Calu3 (cell line): ENCODE measurements at regions not wholly inside any gene's neighbourhood (a gene's known extent, or its start where the extent isn't known, plus 50 kb on each side); places are given as distances from the start of the nearest gene placed in this dataset.
"Not testable (repeated sequence)": the region's sequence is repeated elsewhere in the genome, so short reads cannot be mapped to it uniquely, and the experiment has no call there.

ENCODE experiments used
- BruUV-seq: library from RNA; stranded (reverse); fragments of 400-500 nt; replicated peaks from 2 replicates; lab custom pipeline; 2021; lab: Mats Ljungman, UMichigan
- CTCF ChIA-PET: fragments of 300-600 bp; sonication (Branson Sonifier 250); formaldehyde crosslinking; loops from one replicate; lab custom pipeline; 2022; ENCODE audit warnings: antibody characterized with exemption; lab: Charles Lee
- DNase-seq: peaks from one replicate; pipeline ENCODE4 v3.0.0; 2022
- H3K27ac Mint-ChIP-seq: one replicate; pipeline ENCODE4 v1.8.0; 2022; ENCODE audit warnings: mixed read lengths; ENCODE audit not compliant: unreplicated experiment
- H3K27me3 Mint-ChIP-seq: one replicate; pipeline ENCODE4 v1.8.0; 2022; ENCODE audit warnings: mixed read lengths; ENCODE audit not compliant: unreplicated experiment
- H3K36me3 Mint-ChIP-seq: one replicate; pipeline ENCODE4 v1.8.0; 2022; ENCODE audit warnings: mild to moderate bottlenecking, moderate library complexity, mixed read lengths; ENCODE audit not compliant: insufficient read depth, unreplicated experiment
- H3K4me1 Mint-ChIP-seq: one replicate; pipeline ENCODE4 v1.8.0; 2022; ENCODE audit warnings: mild to moderate bottlenecking, low read depth, mixed read lengths; ENCODE audit not compliant: unreplicated experiment
- H3K4me3 Mint-ChIP-seq: one replicate; pipeline ENCODE4 v1.8.0; 2022; ENCODE audit warnings: mild to moderate bottlenecking, low read depth, moderate library complexity, mixed read lengths; ENCODE audit not compliant: unreplicated experiment
- H3K9me3 Mint-ChIP-seq: one replicate; pipeline ENCODE4 v1.8.0; 2022; ENCODE audit warnings: low read depth, mixed read lengths; ENCODE audit not compliant: unreplicated experiment
- intact Hi-C: fragments of 100-400 bp; cut with micrococcal nuclease; formaldehyde crosslinking; loops from one replicate; pipeline ENCODE4 v1.10.0; 2022; ENCODE audit not compliant: unreplicated experiment
- TF ChIP-seq, protein P1 (sequence below): fragments of 200-600 bp; IDR thresholded peaks from one replicate; pipeline ENCODE4 v1.8.0; 2022; ENCODE audit warnings: antibody characterized with exemption; ENCODE audit not compliant: unreplicated experiment

DNA sequence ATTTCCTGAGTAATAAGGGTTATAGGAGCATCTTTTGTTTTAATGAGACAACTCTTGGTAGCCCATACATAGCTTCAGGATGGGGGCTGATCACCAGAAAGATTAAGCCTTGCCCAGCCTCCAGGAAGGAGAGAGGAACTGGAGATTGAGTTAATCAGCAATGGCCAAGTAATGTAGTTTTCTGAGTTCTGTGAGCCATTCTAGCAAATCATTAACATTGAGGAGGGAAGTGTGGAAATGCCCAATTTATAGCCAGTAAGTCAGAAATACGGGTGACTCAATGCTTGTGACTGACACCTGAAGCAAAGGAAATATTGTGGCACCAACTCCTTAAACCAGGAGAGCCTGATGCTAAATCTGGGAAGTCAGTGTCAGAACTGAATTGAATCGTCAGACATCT is 205.1 kb upstream of the SRD5A2 start:
- H3K36me3 Mint-ChIP-seq, result peaks cover 14% of the 10 kb centered on the region
- H3K4me3 Mint-ChIP-seq, result no peak overlapping the region
- peak; percentile 52 for DNase-seq
- TF ChIP-seq, protein P1, sequence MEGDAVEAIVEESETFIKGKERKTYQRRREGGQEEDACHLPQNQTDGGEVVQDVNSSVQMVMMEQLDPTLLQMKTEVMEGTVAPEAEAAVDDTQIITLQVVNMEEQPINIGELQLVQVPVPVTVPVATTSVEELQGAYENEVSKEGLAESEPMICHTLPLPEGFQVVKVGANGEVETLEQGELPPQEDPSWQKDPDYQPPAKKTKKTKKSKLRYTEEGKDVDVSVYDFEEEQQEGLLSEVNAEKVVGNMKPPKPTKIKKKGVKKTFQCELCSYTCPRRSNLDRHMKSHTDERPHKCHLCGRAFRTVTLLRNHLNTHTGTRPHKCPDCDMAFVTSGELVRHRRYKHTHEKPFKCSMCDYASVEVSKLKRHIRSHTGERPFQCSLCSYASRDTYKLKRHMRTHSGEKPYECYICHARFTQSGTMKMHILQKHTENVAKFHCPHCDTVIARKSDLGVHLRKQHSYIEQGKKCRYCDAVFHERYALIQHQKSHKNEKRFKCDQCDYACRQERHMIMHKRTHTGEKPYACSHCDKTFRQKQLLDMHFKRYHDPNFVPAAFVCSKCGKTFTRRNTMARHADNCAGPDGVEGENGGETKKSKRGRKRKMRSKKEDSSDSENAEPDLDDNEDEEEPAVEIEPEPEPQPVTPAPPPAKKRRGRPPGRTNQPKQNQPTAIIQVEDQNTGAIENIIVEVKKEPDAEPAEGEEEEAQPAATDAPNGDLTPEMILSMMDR, result no peak
- H3K27me3 Mint-ChIP-seq, result no peaks in the 10 kb centered on the region
- H3K4me1 Mint-ChIP-seq, result peaks cover 58% of the 10 kb centered on the region
- peak overlapping the region; percentile 80 for H3K27ac Mint-ChIP-seq
- peaks cover 30% of the 10 kb centered on the region for H3K9me3 Mint-ChIP-seq
- CTCF ChIA-PET, result no interaction called here
- BruUV-seq, result no TSS peak
- intact Hi-C loops, result loop anchor here (5.0 kb wide), 1 partner anchor 49 kb away; no protein-coding TSS in a partner anchor

DNA sequence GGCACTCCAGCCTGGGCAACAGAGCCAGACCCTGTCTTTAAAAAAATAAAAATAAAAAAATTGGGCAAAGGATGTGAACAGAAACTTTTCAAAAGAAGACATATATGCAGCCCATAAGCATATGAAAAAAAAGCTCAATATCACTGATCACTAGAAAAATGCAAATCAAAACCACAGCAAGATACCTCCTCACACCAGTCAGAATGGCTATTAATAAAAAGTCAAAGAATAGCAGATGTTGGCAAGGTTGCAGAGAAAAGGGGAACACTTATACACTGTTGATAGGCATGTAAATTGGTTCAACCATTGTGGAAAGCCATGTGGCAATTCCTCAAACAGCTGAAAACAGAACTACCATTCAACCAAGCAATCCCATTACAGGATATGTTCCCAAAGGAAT is 204.1 kb upstream of the SRD5A2 start:
- no peak for DNase-seq
- no TSS peak for BruUV-seq
- peaks cover 60% of the 10 kb centered on the region for H3K4me1 Mint-ChIP-seq
- peak overlapping the region; percentile 80 for H3K27ac Mint-ChIP-seq
- CTCF ChIA-PET, result interaction anchor here (0.6 kb wide), 1 partner anchor 51 kb away, joined by 5 read pairs; no protein-coding TSS in a partner anchor
- H3K27me3 Mint-ChIP-seq, result no peaks in the 10 kb centered on the region
- peaks cover 15% of the 10 kb centered on the region for H3K36me3 Mint-ChIP-seq
- intact Hi-C loops, result loop anchor here (5.0 kb wide), 1 partner anchor 48 kb away; no protein-coding TSS in a partner anchor
- no peak overlapping the region for H3K4me3 Mint-ChIP-seq
- H3K9me3 Mint-ChIP-seq, result peaks cover 38% of the 10 kb centered on the region
- TF ChIP-seq, protein P1, result no peak

DNA sequence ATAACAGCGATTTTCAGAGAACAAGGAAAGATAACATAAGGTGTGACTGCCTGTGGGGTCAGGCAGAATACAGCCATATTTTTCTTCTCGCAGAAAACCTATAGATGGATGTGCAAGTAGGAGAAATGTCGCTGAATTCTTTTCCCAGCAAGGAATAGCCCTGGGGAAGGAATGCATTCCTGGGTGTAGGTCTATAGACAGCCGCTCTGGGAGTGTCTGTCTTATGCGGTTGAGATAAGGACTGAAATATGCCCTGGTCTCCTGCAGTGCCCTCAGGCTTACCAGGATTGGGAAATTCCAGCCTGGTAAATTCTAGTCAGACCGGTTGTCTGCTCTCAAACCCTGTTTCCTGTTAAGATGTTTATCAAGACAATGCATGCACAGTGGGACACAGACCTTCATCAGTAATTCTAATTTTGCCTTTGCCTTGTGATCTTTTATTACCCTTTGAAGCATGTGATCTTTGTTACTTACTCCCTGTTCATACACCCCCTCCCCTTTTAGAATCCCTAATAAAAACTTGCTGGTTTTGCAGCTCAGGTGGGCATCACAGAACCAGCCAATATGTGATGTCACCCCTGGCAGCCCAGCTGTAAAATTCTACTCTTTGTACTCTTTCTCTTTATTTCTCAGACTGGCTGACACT is 202.8 kb upstream of the SRD5A2 start:
- Mint-ChIP-seq H3K36me3 (peaks cover 19% of the 10 kb centered on the region), H3K27ac (peak overlapping the region; percentile 93), H3K4me3 (peak overlapping the region; percentile 29), H3K4me1 (peaks cover 60% of the 10 kb centered on the region), H3K9me3 (peaks cover 39% of the 10 kb centered on the region)
- H3K27me3 Mint-ChIP-seq, CTCF ChIA-PET, BruUV-seq, intact Hi-C loops: not testable (repeated sequence)
- DNase-seq, result peak; percentile 62

DNA sequence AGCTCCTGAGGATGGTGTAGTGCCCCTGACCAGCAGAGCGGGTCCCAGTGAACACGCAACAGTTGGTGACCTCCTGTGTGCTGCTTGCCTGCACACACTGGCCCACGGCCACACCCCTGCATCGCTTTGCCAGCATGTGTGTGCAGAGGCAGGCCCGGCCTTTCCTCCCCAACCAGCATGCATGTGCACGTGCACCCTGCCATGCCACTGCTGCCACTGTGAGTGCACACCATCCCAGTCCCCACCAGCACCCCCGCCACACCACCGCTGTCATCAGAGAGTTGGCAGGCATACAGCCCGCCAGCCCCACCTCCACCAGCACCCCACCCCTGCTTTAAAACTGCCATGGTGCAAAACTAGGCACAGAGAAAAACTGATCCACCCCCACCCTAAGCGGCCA is 197.4 kb upstream of the SRD5A2 start:
- peaks cover 5% of the 10 kb centered on the region for H3K36me3 Mint-ChIP-seq
- no TSS peak for BruUV-seq
- intact Hi-C loops, result no loop called here
- TF ChIP-seq, protein P1, result no peak
- CTCF ChIA-PET, result no interaction called here
- no peak overlapping the region for H3K4me3 Mint-ChIP-seq
- H3K27me3 Mint-ChIP-seq, result no peaks in the 10 kb centered on the region
- peaks cover 25% of the 10 kb centered on the region for H3K4me1 Mint-ChIP-seq
- H3K9me3 Mint-ChIP-seq, result peaks cover 29% of the 10 kb centered on the region
- no peak for DNase-seq
- H3K27ac Mint-ChIP-seq, result no peak overlapping the region

DNA sequence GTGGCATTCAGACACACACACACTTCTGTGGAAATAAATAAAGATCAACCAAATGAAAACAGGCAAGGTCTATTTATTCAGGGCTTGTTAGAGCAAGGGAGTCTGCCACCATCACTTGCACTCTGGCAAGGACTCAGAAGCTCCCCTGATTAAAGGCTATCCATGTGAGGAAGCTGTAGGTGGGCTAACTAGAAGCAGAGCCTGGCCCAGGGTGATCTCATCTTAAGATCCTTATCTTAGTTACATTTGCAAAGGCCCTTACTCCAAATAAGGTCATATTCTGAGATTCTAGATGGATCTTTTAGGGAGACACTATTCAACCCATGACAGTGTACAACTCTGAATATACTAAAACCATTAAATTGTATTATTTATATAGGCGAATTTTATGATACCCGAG is 190.0 kb upstream of the SRD5A2 start:
- intact Hi-C loops, result no loop called here
- DNase-seq, result no peak
- CTCF ChIA-PET, result no interaction called here
- BruUV-seq, result no TSS peak
- TF ChIP-seq, protein P1, result no peak
- no peaks in the 10 kb centered on the region for H3K9me3 Mint-ChIP-seq
- H3K27me3 Mint-ChIP-seq, result no peaks in the 10 kb centered on the region
- H3K36me3 Mint-ChIP-seq, result no peaks in the 10 kb centered on the region
- no peak overlapping the region for H3K4me3 Mint-ChIP-seq
- peaks cover 5% of the 10 kb centered on the region for H3K4me1 Mint-ChIP-seq
- H3K27ac Mint-ChIP-seq, result no peak overlapping the region
